ENCODE measurements at regions not wholly inside any gene's neighbourhood (a gene's known extent, or its start where the extent isn't known, plus 50 kb on each side); places are given as distances from the start of the nearest gene placed in this dataset.

DNA sequence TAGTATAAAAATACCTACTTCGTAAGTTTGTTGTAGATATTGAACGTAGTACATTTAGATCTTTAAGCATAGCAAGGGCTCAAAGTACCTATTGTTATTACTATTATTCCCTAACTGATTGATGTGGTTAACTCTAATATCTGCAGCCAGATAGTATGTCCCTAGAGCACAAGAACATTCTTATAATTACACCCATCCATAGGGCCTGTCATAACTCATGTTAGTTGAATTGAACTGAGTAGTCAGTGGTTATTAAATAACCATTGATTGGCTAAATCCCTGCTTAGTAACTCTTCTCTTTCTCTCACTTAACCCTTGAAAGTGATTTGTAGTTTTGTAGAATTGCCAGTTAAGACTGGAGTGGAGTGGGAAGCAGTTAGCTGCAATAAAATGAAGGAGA is 207.5 kb upstream of the HS3ST5 start (continued):
- TF ChIP-seq, protein P1, sequence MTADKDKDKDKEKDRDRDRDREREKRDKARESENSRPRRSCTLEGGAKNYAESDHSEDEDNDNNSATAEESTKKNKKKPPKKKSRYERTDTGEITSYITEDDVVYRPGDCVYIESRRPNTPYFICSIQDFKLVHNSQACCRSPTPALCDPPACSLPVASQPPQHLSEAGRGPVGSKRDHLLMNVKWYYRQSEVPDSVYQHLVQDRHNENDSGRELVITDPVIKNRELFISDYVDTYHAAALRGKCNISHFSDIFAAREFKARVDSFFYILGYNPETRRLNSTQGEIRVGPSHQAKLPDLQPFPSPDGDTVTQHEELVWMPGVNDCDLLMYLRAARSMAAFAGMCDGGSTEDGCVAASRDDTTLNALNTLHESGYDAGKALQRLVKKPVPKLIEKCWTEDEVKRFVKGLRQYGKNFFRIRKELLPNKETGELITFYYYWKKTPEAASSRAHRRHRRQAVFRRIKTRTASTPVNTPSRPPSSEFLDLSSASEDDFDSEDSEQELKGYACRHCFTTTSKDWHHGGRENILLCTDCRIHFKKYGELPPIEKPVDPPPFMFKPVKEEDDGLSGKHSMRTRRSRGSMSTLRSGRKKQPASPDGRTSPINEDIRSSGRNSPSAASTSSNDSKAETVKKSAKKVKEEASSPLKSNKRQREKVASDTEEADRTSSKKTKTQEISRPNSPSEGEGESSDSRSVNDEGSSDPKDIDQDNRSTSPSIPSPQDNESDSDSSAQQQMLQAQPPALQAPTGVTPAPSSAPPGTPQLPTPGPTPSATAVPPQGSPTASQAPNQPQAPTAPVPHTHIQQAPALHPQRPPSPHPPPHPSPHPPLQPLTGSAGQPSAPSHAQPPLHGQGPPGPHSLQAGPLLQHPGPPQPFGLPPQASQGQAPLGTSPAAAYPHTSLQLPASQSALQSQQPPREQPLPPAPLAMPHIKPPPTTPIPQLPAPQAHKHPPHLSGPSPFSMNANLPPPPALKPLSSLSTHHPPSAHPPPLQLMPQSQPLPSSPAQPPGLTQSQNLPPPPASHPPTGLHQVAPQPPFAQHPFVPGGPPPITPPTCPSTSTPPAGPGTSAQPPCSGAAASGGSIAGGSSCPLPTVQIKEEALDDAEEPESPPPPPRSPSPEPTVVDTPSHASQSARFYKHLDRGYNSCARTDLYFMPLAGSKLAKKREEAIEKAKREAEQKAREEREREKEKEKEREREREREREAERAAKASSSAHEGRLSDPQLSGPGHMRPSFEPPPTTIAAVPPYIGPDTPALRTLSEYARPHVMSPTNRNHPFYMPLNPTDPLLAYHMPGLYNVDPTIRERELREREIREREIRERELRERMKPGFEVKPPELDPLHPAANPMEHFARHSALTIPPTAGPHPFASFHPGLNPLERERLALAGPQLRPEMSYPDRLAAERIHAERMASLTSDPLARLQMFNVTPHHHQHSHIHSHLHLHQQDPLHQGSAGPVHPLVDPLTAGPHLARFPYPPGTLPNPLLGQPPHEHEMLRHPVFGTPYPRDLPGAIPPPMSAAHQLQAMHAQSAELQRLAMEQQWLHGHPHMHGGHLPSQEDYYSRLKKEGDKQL (CRISPR knock-in tag; IDR thresholded peaks at IDR 0.05; ENCODE audit: borderline replicate concordance), result no peak
- TF ChIP-seq SIX5 (IDR thresholded peaks at IDR 0.05; ENCODE audit: borderline replicate concordance in 1 of 2, insufficient read depth in 1 of 2, low read depth in 1 of 2, low read length in 2 of 2) (no peak), RBM25 (IDR thresholded peaks at IDR 0.05; ENCODE audit: low read depth, low read length, severe bottlenecking) (no peak), KLF13 (tag; IDR thresholded peaks at IDR 0.05; ENCODE audit: borderline replicate concordance, low read depth) (no peak)
- TF ChIP-seq, protein P2, sequence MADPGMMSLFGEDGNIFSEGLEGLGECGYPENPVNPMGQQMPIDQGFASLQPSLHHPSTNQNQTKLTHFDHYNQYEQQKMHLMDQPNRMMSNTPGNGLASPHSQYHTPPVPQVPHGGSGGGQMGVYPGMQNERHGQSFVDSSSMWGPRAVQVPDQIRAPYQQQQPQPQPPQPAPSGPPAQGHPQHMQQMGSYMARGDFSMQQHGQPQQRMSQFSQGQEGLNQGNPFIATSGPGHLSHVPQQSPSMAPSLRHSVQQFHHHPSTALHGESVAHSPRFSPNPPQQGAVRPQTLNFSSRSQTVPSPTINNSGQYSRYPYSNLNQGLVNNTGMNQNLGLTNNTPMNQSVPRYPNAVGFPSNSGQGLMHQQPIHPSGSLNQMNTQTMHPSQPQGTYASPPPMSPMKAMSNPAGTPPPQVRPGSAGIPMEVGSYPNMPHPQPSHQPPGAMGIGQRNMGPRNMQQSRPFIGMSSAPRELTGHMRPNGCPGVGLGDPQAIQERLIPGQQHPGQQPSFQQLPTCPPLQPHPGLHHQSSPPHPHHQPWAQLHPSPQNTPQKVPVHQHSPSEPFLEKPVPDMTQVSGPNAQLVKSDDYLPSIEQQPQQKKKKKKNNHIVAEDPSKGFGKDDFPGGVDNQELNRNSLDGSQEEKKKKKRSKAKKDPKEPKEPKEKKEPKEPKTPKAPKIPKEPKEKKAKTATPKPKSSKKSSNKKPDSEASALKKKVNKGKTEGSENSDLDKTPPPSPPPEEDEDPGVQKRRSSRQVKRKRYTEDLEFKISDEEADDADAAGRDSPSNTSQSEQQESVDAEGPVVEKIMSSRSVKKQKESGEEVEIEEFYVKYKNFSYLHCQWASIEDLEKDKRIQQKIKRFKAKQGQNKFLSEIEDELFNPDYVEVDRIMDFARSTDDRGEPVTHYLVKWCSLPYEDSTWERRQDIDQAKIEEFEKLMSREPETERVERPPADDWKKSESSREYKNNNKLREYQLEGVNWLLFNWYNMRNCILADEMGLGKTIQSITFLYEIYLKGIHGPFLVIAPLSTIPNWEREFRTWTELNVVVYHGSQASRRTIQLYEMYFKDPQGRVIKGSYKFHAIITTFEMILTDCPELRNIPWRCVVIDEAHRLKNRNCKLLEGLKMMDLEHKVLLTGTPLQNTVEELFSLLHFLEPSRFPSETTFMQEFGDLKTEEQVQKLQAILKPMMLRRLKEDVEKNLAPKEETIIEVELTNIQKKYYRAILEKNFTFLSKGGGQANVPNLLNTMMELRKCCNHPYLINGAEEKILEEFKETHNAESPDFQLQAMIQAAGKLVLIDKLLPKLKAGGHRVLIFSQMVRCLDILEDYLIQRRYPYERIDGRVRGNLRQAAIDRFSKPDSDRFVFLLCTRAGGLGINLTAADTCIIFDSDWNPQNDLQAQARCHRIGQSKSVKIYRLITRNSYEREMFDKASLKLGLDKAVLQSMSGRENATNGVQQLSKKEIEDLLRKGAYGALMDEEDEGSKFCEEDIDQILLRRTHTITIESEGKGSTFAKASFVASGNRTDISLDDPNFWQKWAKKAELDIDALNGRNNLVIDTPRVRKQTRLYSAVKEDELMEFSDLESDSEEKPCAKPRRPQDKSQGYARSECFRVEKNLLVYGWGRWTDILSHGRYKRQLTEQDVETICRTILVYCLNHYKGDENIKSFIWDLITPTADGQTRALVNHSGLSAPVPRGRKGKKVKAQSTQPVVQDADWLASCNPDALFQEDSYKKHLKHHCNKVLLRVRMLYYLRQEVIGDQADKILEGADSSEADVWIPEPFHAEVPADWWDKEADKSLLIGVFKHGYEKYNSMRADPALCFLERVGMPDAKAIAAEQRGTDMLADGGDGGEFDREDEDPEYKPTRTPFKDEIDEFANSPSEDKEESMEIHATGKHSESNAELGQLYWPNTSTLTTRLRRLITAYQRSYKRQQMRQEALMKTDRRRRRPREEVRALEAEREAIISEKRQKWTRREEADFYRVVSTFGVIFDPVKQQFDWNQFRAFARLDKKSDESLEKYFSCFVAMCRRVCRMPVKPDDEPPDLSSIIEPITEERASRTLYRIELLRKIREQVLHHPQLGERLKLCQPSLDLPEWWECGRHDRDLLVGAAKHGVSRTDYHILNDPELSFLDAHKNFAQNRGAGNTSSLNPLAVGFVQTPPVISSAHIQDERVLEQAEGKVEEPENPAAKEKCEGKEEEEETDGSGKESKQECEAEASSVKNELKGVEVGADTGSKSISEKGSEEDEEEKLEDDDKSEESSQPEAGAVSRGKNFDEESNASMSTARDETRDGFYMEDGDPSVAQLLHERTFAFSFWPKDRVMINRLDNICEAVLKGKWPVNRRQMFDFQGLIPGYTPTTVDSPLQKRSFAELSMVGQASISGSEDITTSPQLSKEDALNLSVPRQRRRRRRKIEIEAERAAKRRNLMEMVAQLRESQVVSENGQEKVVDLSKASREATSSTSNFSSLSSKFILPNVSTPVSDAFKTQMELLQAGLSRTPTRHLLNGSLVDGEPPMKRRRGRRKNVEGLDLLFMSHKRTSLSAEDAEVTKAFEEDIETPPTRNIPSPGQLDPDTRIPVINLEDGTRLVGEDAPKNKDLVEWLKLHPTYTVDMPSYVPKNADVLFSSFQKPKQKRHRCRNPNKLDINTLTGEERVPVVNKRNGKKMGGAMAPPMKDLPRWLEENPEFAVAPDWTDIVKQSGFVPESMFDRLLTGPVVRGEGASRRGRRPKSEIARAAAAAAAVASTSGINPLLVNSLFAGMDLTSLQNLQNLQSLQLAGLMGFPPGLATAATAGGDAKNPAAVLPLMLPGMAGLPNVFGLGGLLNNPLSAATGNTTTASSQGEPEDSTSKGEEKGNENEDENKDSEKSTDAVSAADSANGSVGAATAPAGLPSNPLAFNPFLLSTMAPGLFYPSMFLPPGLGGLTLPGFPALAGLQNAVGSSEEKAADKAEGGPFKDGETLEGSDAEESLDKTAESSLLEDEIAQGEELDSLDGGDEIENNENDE (IDR thresholded peaks at IDR 0.05; ENCODE audit: low read depth, low read length), result no peak

Measured in K562 (cell line).